Activated naive CD8-positive, alpha-beta T cell treated with anti-CD3 and anti-CD28 coated beads, Interleukin-2, amount 50 U/mL, for 24 hours (primary cell): ENCODE measurements at regions not wholly inside any gene's neighbourhood (a gene's known extent, or its start where the extent isn't known, plus 50 kb on each side); places are given as distances from the start of the nearest gene placed in this dataset.

Experiments
- ATAC-seq: fragments of 150-1000 bp; cut with Tn5 transposase; one replicate; pipeline ENCODE4 v1.10.0; 2021
- DNase-seq: peaks from one replicate; pipeline ENCODE4 v3.0.0; 2021
- H3K27ac Mint-ChIP-seq: one replicate; pipeline ENCODE4 v1.8.0; 2021; ENCODE audit warnings: mild to moderate bottlenecking, mixed read lengths
- H3K27me3 Mint-ChIP-seq: one replicate; pipeline ENCODE4 v1.8.0; 2021; ENCODE audit warnings: mixed read lengths
- H3K36me3 Mint-ChIP-seq: one replicate; pipeline ENCODE4 v1.8.0; 2021; ENCODE audit warnings: low read depth, mixed read lengths
- H3K4me1 Mint-ChIP-seq: one replicate; pipeline ENCODE4 v1.8.0; 2021; ENCODE audit warnings: mixed read lengths
- H3K4me3 Mint-ChIP-seq: one replicate; pipeline ENCODE4 v1.8.0; 2021; ENCODE audit warnings: mild to moderate bottlenecking, moderate library complexity, mixed read lengths
- H3K9me3 Mint-ChIP-seq: one replicate; pipeline ENCODE4 v1.8.0; 2021; ENCODE audit warnings: mixed read lengths

DNA sequence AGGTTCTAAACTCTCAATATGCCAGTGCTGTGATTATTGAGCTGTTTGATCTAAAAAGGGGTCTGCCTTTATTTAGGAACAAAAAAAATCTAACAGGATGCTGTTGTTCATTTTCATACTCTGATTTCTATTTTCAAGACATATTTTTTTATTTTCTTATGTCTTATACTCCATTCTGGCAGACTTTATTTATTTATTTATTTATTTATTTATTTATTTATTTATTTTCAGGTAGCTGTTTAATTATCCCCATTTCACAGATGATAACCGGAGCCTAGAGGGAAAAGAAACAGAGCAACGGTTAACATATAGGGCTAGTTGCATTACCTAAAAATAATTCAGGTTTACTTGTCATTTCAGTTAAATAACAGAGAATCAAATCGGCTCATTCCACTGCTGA lies 174.4 kb downstream of the CENPF start:
- no peaks in the 10 kb centered on the region for H3K27me3 Mint-ChIP-seq
- no peaks in the 10 kb centered on the region for H3K9me3 Mint-ChIP-seq
- H3K4me1 Mint-ChIP-seq = no peaks in the 10 kb centered on the region
- DNase-seq (no peak), ATAC-seq (no peak)
- H3K36me3 Mint-ChIP-seq = no peaks in the 10 kb centered on the region
- H3K4me3 Mint-ChIP-seq = no peak overlapping the region
- H3K27ac Mint-ChIP-seq = no peak overlapping the region

DNA sequence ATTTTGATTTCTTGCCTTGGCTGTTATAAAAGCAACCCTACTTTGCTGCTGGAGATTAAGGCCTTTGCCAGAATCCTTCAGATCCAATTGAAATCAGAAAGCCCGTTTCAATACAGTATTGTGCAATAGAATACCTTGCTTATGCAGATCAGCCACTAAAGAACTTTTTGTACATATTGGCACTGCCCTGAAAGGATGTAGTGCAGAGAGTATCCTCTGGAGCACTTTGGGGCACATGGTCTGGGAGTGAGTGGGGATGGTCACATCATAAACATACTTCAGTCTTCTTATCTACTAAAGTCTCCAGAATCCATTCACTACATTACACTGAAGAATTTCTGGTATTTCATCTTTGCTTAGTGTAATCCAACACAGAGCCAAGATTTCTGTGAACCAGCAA lies 189.0 kb downstream of the CENPF start:
- Mint-ChIP-seq H3K27ac (no peak overlapping the region), H3K36me3 (no peaks in the 10 kb centered on the region), H3K4me3 (no peak overlapping the region), H3K4me1 (no peaks in the 10 kb centered on the region), H3K27me3 (no peaks in the 10 kb centered on the region), H3K9me3 (no peaks in the 10 kb centered on the region)
- ATAC-seq (no peak), DNase-seq (no peak)

DNA sequence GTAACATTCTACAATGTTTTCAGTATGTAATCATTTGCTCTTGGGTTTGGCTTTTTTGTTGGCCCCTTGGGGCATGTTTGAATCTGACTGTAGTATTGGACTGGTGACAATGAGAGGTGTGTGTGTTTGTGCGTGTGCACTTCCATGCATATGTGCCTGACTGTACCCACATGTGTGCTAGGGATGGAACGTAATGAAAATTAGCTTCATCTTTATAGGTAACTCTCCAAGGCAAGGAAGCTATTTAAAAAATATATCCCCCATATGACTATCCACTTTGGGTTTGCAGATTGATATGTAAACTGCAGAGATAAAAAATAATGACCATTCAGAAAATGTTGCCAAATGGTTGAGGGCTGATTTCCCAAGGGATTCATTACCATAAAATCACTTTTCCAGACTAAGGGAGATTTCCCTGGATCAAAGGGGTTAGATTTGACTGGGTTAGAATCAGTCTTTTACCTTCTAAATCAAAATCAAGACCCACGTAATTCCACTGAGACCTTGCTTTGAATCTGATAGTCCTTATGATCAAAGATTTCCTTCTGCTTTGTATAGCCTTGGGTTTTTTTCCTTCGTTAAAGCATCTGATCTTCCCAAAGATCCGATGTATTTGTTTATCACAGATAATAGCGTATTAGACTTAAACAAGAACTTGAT lies 189.7 kb downstream of the CENPF start:
- Mint-ChIP-seq H3K27me3 (no peaks in the 10 kb centered on the region), H3K9me3 (no peaks in the 10 kb centered on the region), H3K4me1 (no peaks in the 10 kb centered on the region), H3K27ac (no peak overlapping the region), H3K36me3 (no peaks in the 10 kb centered on the region), H3K4me3 (no peak overlapping the region)
- DNase-seq (no peak), ATAC-seq (no peak)

DNA sequence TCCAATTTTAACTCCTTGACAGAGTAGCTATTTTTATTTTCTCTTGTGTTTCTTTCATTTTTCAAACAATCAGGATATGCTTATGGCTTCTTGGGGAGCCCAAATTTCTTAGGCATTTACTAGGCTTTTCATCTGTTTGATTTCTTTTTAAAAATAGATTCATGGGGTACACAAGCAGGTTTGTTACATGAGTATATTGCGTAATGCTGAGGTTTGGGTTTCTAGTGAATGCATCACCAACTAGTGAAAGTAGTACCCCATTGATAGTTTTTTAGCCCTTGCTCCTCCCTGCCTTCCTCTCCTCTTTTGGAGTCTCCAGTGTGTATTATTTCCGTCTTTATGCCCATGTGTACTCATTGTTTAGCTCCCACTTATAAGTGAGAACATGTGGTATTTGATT lies 190.7 kb downstream of the CENPF start:
- no peaks in the 10 kb centered on the region for H3K9me3 Mint-ChIP-seq
- no peaks in the 10 kb centered on the region for H3K36me3 Mint-ChIP-seq
- H3K4me3 Mint-ChIP-seq = no peak overlapping the region
- no peak for ATAC-seq
- no peak for DNase-seq
- no peaks in the 10 kb centered on the region for H3K4me1 Mint-ChIP-seq
- H3K27me3 Mint-ChIP-seq = no peaks in the 10 kb centered on the region
- no peak overlapping the region for H3K27ac Mint-ChIP-seq

DNA sequence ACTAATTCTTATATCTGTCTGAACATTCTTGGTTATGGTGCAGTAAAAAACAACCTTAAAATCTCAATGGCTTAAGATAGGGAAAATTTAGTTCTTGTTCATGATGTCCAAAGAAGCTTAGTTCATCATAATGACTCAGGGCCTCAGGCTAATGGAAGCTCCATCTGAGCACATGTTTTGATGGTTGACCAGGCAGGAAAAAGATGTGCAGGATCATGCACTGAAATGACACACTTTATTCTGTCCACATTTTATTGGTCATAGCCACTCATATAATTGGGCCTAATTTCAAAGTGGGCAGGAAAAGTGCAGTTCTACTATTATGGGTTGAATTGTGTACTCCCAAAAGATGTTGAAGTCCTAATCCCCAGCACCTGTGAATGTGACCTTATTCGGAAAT lies 198.2 kb downstream of the CENPF start:
- no peak for DNase-seq

DNA sequence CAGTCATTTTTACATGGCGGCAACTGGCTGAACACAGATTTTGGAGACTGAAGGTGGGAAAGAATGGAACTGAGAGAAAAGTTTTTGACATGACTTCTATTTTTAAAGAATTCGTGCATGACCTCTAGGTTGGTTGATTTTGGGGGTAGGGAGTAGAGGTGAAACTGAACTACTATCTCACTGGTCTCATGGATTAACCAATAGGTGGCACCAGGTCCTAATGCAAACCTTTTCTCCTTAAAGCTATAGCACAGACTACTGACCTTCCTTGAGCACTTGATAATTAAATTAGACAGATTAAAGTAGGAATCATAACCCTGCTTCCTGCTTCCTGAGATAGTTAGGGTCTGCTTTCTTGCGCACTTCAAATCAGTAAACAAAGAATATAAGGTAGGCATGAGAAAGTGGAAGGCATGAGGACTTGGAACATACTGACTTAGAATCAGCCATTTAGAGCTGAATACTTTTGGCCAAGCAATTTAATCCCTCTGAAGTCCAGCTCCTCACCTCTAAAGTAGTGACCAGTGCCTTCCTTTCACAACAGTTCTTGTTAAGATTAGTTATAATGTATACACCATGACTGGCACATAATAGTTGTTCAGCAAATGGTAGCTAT lies 206.0 kb downstream of the CENPF start:
- H3K4me1 Mint-ChIP-seq = no peaks in the 10 kb centered on the region
- no peak overlapping the region for H3K27ac Mint-ChIP-seq
- DNase-seq (no peak), ATAC-seq (no peak)
- H3K4me3 Mint-ChIP-seq = no peak overlapping the region
- H3K36me3 Mint-ChIP-seq = no peaks in the 10 kb centered on the region
- H3K9me3 Mint-ChIP-seq = peaks cover 15% of the 10 kb centered on the region
- H3K27me3 Mint-ChIP-seq = no peaks in the 10 kb centered on the region

More for the DNA sequence above, 198.2 kb downstream of the CENPF start:
- no peaks in the 10 kb centered on the region for H3K4me1 Mint-ChIP-seq
- H3K36me3 Mint-ChIP-seq = no peaks in the 10 kb centered on the region
- no peaks in the 10 kb centered on the region for H3K27me3 Mint-ChIP-seq
- no peaks in the 10 kb centered on the region for H3K9me3 Mint-ChIP-seq
- no peak overlapping the region for H3K27ac Mint-ChIP-seq
- no peak overlapping the region for H3K4me3 Mint-ChIP-seq
- ATAC-seq = no peak

DNA sequence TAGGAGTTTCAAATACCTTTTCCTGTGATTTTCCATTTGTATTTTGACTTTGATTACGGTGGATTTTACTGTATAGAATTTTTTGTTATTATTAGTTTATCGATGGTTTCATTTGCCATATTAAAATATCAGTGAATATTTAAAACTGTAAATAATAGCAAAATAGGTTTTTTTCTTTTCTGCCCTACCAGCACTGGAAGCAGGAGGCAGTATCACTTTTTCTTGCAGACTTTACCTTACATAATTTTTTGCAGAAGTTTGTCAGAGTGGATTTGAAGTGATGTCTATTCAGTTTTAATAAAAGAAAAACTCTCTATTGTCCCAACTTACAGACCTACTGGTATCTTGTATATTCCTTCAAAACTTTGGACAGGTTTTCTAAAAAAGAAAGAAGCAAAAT lies 213.6 kb downstream of the CENPF start:
- Mint-ChIP-seq H3K27ac (no peak overlapping the region), H3K4me3 (no peak overlapping the region), H3K4me1 (no peaks in the 10 kb centered on the region), H3K9me3 (no peaks in the 10 kb centered on the region), H3K27me3 (no peaks in the 10 kb centered on the region), H3K36me3 (no peaks in the 10 kb centered on the region)
- DNase-seq (no peak), ATAC-seq (no peak)

DNA sequence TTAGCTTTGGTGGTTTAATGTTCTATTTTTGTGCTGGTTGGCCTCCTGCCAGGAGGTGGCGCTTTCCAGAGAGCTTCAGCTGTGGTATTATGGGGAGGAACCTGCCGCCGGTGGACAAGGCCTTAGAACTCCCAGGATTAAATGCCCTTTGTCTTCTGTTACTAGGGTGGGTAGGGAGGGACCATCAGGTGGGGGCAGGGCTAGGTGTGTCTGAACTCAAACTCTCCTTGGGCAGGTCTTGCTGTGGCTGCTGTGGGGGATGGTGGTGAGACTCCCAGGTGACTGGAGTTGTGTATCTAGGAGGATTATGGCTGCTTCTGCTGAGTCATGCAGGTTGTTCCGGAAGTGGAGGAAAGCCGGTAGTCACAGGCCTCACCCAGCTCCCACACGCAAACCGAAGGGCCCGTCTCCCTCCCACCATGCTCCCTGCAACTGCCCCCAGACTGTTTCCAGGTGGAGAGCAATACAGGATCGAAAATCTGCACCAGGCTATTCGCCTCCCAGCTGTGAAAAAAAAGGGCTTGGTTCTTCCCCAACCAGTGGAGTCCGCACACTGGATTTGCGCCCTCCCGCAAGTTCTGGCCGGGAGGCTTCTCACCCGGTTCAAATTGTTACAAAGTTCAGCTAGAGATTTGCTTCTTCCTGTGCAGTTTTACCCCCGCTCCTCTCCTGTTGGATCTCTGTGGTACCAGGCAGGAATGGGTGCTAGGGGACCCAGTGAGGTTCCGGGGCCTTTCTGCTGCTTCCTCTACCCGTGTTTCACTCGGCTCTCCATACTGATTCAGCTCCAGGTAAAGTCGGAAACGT lies 220.5 kb downstream of the CENPF start:
- DNase-seq (no peak), ATAC-seq (no peak)
- Mint-ChIP-seq H3K4me1 (no peaks in the 10 kb centered on the region), H3K36me3 (no peaks in the 10 kb centered on the region), H3K9me3 (peaks cover 9% of the 10 kb centered on the region), H3K27me3 (no peaks in the 10 kb centered on the region), H3K27ac (no peak overlapping the region), H3K4me3 (no peak overlapping the region)

DNA sequence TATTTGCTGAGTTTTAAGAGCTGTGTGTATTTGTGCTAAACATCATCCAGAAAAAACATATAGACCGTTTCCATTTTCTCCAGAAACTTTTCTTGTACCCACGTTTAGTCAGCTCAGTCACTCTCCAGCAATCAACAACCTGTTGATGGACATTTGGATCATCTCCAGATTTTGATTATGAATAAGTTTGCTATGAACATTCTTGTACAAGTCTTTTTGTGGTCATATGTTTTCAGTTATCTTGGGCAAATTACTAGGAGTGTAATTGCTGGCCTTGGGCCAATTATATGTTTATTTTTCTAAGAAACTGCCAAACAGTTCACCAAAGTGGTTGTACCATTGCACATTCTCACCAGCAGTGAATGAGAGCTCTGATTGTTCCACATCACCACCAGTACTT lies 221.8 kb downstream of the CENPF start:
- Mint-ChIP-seq H3K27me3 (no peaks in the 10 kb centered on the region), H3K4me1 (no peaks in the 10 kb centered on the region), H3K9me3 (peaks cover 13% of the 10 kb centered on the region), H3K27ac (no peak overlapping the region), H3K36me3 (no peaks in the 10 kb centered on the region), H3K4me3 (no peak overlapping the region)
- DNase-seq (no peak), ATAC-seq (no peak)

DNA sequence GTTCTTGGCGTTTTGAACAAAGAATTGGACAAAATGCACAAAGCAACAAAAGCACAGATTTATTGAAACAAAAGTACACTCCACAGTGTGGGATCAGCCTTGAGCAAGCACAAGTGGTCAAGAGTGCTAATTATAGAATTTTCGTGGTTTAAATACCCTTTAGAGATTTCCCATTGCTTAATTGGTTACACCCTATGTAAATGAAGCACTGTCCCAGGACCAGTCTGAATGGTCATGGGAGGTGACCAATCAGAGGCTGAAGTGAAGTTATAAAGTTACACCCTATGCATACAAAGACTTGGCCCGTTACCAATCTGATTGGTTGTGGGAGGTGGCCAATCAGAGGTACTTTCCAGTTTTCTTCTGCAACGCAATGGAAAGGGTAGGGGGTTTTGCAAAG lies 223.6 kb downstream of the CENPF start:
- no peak overlapping the region for H3K27ac Mint-ChIP-seq
- no peaks in the 10 kb centered on the region for H3K27me3 Mint-ChIP-seq
- H3K36me3 Mint-ChIP-seq = no peaks in the 10 kb centered on the region
- no peak overlapping the region for H3K4me3 Mint-ChIP-seq
- H3K9me3 Mint-ChIP-seq = peaks cover 13% of the 10 kb centered on the region
- no peak for ATAC-seq
- H3K4me1 Mint-ChIP-seq = no peaks in the 10 kb centered on the region
- DNase-seq = no peak

DNA sequence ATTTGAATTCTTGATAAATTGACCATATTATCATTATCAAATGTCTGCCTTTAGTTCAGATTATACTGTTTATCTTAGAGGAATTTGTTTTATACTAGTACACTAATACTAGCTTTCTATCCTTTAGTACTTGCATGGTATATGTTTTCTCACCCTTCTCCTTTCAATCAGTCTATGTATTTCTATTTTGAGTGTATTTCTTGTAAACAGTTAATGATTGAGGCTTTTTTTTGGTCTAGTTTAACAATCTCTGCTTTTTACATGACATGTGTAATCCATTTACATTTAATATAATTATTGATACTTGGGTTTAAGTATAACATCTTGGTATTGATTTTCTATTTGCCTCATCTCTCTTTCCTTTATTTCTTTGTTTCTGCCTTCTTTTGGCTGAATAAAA lies 224.9 kb downstream of the CENPF start:
- no peak for DNase-seq
- peaks cover 13% of the 10 kb centered on the region for H3K9me3 Mint-ChIP-seq
- ATAC-seq = no peak
- H3K36me3 Mint-ChIP-seq = no peaks in the 10 kb centered on the region
- no peaks in the 10 kb centered on the region for H3K27me3 Mint-ChIP-seq
- H3K4me1 Mint-ChIP-seq = no peaks in the 10 kb centered on the region
- no peak overlapping the region for H3K4me3 Mint-ChIP-seq
- no peak overlapping the region for H3K27ac Mint-ChIP-seq

DNA sequence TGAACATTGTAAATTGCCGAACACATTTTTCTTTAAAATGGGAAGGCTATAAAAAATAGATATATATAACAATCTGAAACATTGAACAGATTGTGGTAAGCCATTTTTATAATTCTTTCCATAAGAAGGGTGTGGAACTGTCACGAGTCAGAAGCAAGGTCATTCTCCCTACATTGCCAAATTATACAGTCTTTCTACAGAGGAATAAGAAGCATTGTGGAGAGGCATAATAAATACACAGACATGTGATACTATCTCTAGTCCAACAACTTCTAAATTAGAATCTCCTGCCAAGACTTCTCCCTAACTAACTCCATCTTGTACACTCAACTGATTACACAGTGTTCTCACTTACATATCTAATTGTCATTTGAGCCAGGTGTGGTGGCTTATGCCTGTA lies 227.9 kb downstream of the CENPF start:
- H3K4me1 Mint-ChIP-seq = no peaks in the 10 kb centered on the region
- H3K27ac Mint-ChIP-seq = no peak overlapping the region
- ATAC-seq = no peak
- H3K9me3 Mint-ChIP-seq = peaks cover 13% of the 10 kb centered on the region
- H3K4me3 Mint-ChIP-seq = no peak overlapping the region
- no peaks in the 10 kb centered on the region for H3K36me3 Mint-ChIP-seq
- DNase-seq = no peak
- no peaks in the 10 kb centered on the region for H3K27me3 Mint-ChIP-seq

DNA sequence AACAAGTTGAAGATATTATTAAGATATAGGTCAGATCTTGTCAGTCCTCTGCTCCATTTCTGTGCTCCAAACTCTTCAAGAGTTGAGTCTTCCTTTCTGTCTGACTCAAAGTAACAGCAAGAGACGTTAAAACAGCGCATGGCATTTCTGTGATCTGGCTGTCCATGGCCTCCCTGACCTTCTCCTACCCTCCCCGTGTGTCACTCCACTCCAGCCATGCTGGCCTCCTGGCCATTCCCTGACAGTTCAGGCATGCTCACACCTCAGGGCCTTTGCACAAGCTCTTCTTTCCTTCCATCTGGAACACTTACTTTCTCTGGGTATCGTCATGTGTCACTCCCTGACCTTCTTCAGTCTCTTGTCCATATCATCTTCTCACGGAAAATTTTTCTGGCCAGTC lies 229.0 kb downstream of the CENPF start:
- Mint-ChIP-seq H3K36me3 (no peaks in the 10 kb centered on the region), H3K9me3 (peaks cover 13% of the 10 kb centered on the region), H3K27me3 (no peaks in the 10 kb centered on the region), H3K4me3 (no peak overlapping the region), H3K27ac (no peak overlapping the region), H3K4me1 (no peaks in the 10 kb centered on the region)
- DNase-seq (no peak), ATAC-seq (no peak)

DNA sequence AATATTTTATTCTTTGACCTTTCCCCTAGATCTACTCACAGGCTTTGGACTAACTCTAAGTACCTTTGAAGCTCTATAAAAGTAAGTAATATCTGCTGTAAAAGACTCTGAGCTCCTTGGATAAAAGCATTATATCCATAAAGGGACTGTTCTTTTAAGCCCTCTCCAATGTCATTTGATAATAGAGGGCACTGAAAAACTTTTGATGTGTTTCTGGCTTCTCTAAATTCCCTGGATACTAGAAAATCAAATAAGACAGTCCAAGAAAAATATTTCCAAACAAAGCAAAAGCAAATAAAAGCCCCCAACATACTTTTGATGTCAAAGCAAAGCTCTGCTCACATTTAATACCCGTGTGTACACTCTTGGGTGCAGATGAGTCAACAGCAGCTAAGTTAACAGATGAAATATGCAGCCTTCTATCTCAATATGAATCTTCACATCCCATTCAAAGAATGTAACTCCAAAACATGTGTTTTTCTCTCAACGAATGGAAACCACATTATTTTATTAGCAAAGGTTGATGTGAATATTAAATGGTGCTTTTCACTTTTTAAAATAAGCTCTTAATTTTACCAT lies 230.3 kb downstream of the CENPF start:
- ATAC-seq = no peak
- H3K4me3 Mint-ChIP-seq = no peak overlapping the region
- no peak overlapping the region for H3K27ac Mint-ChIP-seq
- no peak for DNase-seq
- peaks cover 5% of the 10 kb centered on the region for H3K9me3 Mint-ChIP-seq
- no peaks in the 10 kb centered on the region for H3K27me3 Mint-ChIP-seq
- no peaks in the 10 kb centered on the region for H3K4me1 Mint-ChIP-seq
- no peaks in the 10 kb centered on the region for H3K36me3 Mint-ChIP-seq

DNA sequence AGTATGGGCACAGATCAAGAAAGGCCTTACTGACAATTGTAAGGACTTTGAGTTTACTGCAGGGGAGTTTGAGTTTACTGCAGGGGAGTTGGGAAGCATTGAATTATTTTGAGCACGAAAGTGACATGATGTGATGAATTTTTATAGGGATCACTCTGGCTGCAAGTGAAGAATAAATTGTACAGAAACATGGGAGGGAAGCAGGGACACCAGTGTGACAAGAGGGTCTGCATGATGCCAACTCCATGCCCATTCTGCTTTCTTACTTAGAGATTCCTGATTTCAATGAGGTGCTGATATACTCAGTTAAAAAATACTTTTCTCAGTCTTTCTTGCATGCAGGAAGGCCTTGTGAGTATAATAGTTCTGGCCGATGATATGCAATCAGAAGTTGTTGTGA lies 234.4 kb downstream of the CENPF start:
- no peaks in the 10 kb centered on the region for H3K36me3 Mint-ChIP-seq
- H3K4me3 Mint-ChIP-seq = no peak overlapping the region
- no peaks in the 10 kb centered on the region for H3K27me3 Mint-ChIP-seq
- ATAC-seq (no peak), DNase-seq (no peak)
- no peak overlapping the region for H3K27ac Mint-ChIP-seq
- H3K4me1 Mint-ChIP-seq = no peaks in the 10 kb centered on the region
- no peaks in the 10 kb centered on the region for H3K9me3 Mint-ChIP-seq
